ENCODE measurements at regions not wholly inside any gene's neighbourhood (a gene's known extent, or its start where the extent isn't known, plus 50 kb on each side); places are given as distances from the start of the nearest gene placed in this dataset.

- ATAC-seq (no peak), DNase-seq (ENCODE audit: low read depth, low spot score) (no peak)
- POLR2A ChIA-PET, result no interaction called here
- no peaks in the 10 kb centered on the region for H3K36me3 ChIP-seq (ENCODE audit: control insufficient read depth, insufficient read depth, low read length)
- no TSS peak for BruUV-seq (replicated peaks)
- no peak for TF ChIP-seq TCF7L2 (IDR thresholded peaks at IDR 0.05; ENCODE audit: low read depth, low read length)
- no peak for TF ChIP-seq CTCF (IDR thresholded peaks at IDR 0.05)
- TF ChIP-seq POLR2AphosphoS5 (IDR thresholded peaks at IDR 0.05; ENCODE audit: low read depth, low read length), result no peak
- TF ChIP-seq REST (IDR thresholded peaks at IDR 0.05; ENCODE audit: insufficient read depth in 1 of 2, low read depth in 2 of 2, low read length in 1 of 2), result no peak
- TF ChIP-seq SIN3A (IDR thresholded peaks at IDR 0.05; ENCODE audit: borderline replicate concordance, insufficient read depth, low read depth, low read length), result no peak
- CTCF ChIA-PET, result no interaction called here
- in situ Hi-C loops (cut with HindIII; ENCODE audit: low pct_unique_long_range_greater_than_20kb, low sequenced_read_pairs), result no loop called here
- no peak overlapping the region for H3K4me3 ChIP-seq (ENCODE audit: low read depth in 2 of 2, low read length in 2 of 2)
- intact Hi-C loops (cut with micrococcal nuclease; ENCODE audit: unreplicated experiment), result no loop called here
- H3K27ac ChIP-seq (ENCODE audit: low read length), result no peak overlapping the region
- no peaks in the 10 kb centered on the region for H3K4me1 ChIP-seq (ENCODE audit: control insufficient read depth, insufficient read depth, low read length)
- no peaks in the 10 kb centered on the region for H3K27me3 ChIP-seq (ENCODE audit: control insufficient read depth, insufficient read depth, low read length)
- no peaks in the 10 kb centered on the region for H3K9me3 ChIP-seq (ENCODE audit: control insufficient read depth, insufficient read depth, low read depth, low read length)
These were observed 539.4 kb upstream of the CDH2 start for GRCh38 chr18:28716338-28716737.

GRCh38 chr18:28715206-28715605, 538.3 kb upstream of the CDH2 start:
- no peak for ATAC-seq
- H3K36me3 ChIP-seq (ENCODE audit: control insufficient read depth, insufficient read depth, low read length), result no peaks in the 10 kb centered on the region
- no peaks in the 10 kb centered on the region for H3K4me1 ChIP-seq (ENCODE audit: control insufficient read depth, insufficient read depth, low read length)
- H3K9me3 ChIP-seq (ENCODE audit: control insufficient read depth, insufficient read depth, low read depth, low read length), result no peaks in the 10 kb centered on the region
- no TSS peak for BruUV-seq (replicated peaks)
- intact Hi-C loops (cut with micrococcal nuclease; ENCODE audit: unreplicated experiment), result no loop called here
- DNase-seq (ENCODE audit: low read depth, low spot score), result no peak
- no peak overlapping the region for H3K27ac ChIP-seq (ENCODE audit: low read length)
- H3K27me3 ChIP-seq (ENCODE audit: control insufficient read depth, insufficient read depth, low read length), result no peaks in the 10 kb centered on the region
- no peak for TF ChIP-seq TCF7L2 (IDR thresholded peaks at IDR 0.05; ENCODE audit: low read depth, low read length)
- in situ Hi-C loops (cut with HindIII; ENCODE audit: low pct_unique_long_range_greater_than_20kb, low sequenced_read_pairs), result no loop called here
- ChIA-PET CTCF (no interaction called here), POLR2A (no interaction called here)
- no peak overlapping the region for H3K4me3 ChIP-seq (ENCODE audit: low read depth in 2 of 2, low read length in 2 of 2)

- Histone ChIP-seq H3K4me1 (ENCODE audit: control insufficient read depth, insufficient read depth, low read length) (no peaks in the 10 kb centered on the region), H3K4me3 (ENCODE audit: low read depth in 2 of 2, low read length in 2 of 2) (no peak overlapping the region), H3K9me3 (ENCODE audit: control insufficient read depth, insufficient read depth, low read depth, low read length) (no peaks in the 10 kb centered on the region), H3K27ac (ENCODE audit: low read length) (no peak overlapping the region), H3K36me3 (ENCODE audit: control insufficient read depth, insufficient read depth, low read length) (no peaks in the 10 kb centered on the region), H3K27me3 (ENCODE audit: control insufficient read depth, insufficient read depth, low read length) (no peaks in the 10 kb centered on the region)
- BruUV-seq (replicated peaks), result no TSS peak
- no peak for ATAC-seq
- no peak for DNase-seq (ENCODE audit: low read depth, low spot score)
- intact Hi-C loops (cut with micrococcal nuclease; ENCODE audit: unreplicated experiment), result no loop called here
- no peak for TF ChIP-seq CTCF (IDR thresholded peaks at IDR 0.05)
- no peak for TF ChIP-seq POLR2AphosphoS5 (IDR thresholded peaks at IDR 0.05; ENCODE audit: low read depth, low read length)
- no peak for TF ChIP-seq TCF7L2 (IDR thresholded peaks at IDR 0.05; ENCODE audit: low read depth, low read length)
- ChIA-PET CTCF (no interaction called here), POLR2A (no interaction called here)
- in situ Hi-C loops (cut with HindIII; ENCODE audit: low pct_unique_long_range_greater_than_20kb, low sequenced_read_pairs), result no loop called here
These were observed 537.6 kb upstream of the CDH2 start for GRCh38 chr18:28714498-28714897.

Data from Panc1 (cell line).